SK-N-SH (cell line): ENCODE measurements at regions not wholly inside any gene's neighbourhood (a gene's known extent, or its start where the extent isn't known, plus 50 kb on each side); places are given as distances from the start of the nearest gene placed in this dataset.

Experiments used
- CHD2 ChIP-seq: fragments of 150-350 bp; IDR thresholded peaks from 2 replicates; pipeline ENCODE4 v1.6.1; 2018; ENCODE audit warnings: low read length; ENCODE audit not compliant: partially characterized antibody
- CTCF ChIP-seq: fragments of 200-600 bp; sonication (generic); IDR thresholded peaks from 2 replicates; pipeline ENCODE4 v1.6.1; 2017; ENCODE audit warnings: antibody characterized with exemption, mild to moderate bottlenecking, moderate library complexity
- EZH2phosphoT487 ChIP-seq: fragments of 200-600 bp; sonication (generic); IDR thresholded peaks from 2 replicates; pipeline ENCODE4 v1.6.1; 2017; ENCODE audit warnings: low read depth, mixed run types, mild to moderate bottlenecking, antibody characterized with exemption, moderate library complexity, borderline replicate concordance
- POLR2AphosphoS5 ChIP-seq: IDR thresholded peaks from 2 replicates; pipeline ENCODE4 v1.6.1; 2012; ENCODE audit warnings: low read depth, low read length
- RCOR1 ChIP-seq: fragments of 150-350 bp; IDR thresholded peaks from 2 replicates; pipeline ENCODE4 v1.6.1; 2017; ENCODE audit warnings: antibody characterized with exemption, low read length
- RXRA ChIP-seq: IDR thresholded peaks from 2 replicates; pipeline ENCODE4 v1.4.0; 2012; ENCODE audit warnings: low read depth, mild to moderate bottlenecking, borderline replicate concordance
- SIN3A ChIP-seq: IDR thresholded peaks from 2 replicates; pipeline ENCODE4 v1.6.1; 2012; ENCODE audit warnings: low read depth, mild to moderate bottlenecking, low read length, moderate library complexity, borderline replicate concordance
- TAF1 ChIP-seq: IDR thresholded peaks from 2 replicates; pipeline ENCODE4 v1.6.1; 2012; ENCODE audit warnings: low read depth, mild to moderate bottlenecking, low read length, moderate library complexity, borderline replicate concordance
- YY1 ChIP-seq: IDR thresholded peaks from 2 replicates; pipeline ENCODE4 v1.4.0; 2012; ENCODE audit warnings: low read depth, mild to moderate bottlenecking
- TF ChIP-seq, protein P1 (sequence below): fragments of 150-350 bp; IDR thresholded peaks from 2 replicates; pipeline ENCODE4 v1.6.1; 2017; ENCODE audit warnings: antibody characterized with exemption, low read length, low read depth, borderline replicate concordance

- TF ChIP-seq CTCF (no peak), POLR2AphosphoS5 (no peak), RXRA (no peak), EZH2phosphoT487 (no peak), RCOR1 (no peak), SIN3A (no peak), YY1 (no peak), TAF1 (no peak), CHD2 (no peak)
- TF ChIP-seq, protein P1, sequence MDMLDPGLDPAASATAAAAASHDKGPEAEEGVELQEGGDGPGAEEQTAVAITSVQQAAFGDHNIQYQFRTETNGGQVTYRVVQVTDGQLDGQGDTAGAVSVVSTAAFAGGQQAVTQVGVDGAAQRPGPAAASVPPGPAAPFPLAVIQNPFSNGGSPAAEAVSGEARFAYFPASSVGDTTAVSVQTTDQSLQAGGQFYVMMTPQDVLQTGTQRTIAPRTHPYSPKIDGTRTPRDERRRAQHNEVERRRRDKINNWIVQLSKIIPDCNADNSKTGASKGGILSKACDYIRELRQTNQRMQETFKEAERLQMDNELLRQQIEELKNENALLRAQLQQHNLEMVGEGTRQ: no peak
Observed at GRCh38 chr4:15362541-15362940, 65.3 kb upstream of the C1QTNF7 start.
